ENCODE measurements at regions not wholly inside any gene's neighbourhood (a gene's known extent, or its start where the extent isn't known, plus 50 kb on each side); places are given as distances from the start of the nearest gene placed in this dataset.

DNA sequence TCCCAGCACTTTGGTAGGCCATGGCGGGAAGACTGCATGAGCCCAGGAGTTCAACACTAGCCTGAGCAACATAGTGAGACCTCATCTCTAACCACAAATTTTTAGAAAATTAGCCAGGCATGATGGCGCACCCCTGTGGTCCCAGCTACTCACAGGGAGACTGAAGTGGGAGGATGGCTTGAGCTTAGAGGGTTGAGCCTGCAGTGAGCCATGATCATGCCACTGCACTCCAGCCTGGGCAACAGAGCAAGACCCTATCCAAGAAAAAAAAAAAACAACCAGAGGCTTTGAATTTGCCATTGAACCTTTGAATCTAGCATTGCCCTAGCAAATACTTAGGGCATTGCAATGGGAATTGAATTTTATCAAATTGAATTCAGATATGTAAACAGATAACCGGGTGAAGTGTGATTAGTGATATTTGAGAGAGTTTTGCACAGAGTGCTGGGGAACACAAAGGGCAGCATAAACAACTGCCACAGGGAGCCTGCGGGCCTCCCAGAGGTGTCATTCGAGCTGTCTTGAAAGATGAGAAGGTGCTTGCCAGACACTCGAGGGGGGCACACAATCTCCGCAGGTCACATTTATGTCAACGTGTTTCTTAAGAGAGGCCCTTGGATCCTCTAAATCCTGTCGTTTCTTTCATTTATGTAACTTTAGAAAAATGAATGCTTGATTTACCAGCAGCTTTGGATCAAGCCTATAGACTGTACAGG is 200.3 kb downstream of the AASDH start:
- no peak for DNase-seq (ENCODE audit: low read depth in 1 of 2, low spot score in 1 of 2)
- no peak for TF ChIP-seq JUND (IDR thresholded peaks at IDR 0.05; ENCODE audit: low read depth)
- in situ Hi-C loops (cut with HindIII; ENCODE audit: low pct_unique_long_range_greater_than_20kb, low sequenced_read_pairs): no loop called here

DNA sequence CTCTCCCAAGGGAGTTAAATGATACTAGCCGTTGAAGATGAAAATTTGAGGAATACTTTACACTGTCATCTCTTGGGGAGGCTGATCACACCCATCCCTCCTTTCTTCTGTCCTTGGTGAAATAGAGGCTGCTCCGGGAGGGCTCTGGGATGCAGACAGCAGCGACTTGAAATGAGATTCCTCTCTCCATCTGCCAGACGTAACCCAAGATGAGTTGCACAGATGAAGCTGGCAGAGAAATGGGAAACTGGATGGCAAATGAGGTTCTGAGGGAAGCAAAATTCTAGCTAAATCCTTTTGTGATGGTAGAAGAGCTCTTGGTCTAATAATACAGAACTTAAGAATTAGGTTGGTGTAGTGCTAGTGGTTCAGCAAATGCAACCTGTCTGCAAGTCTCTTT is 201.4 kb downstream of the AASDH start:
- in situ Hi-C loops (cut with HindIII; ENCODE audit: low pct_unique_long_range_greater_than_20kb, low sequenced_read_pairs): no loop called here
- no peak for DNase-seq (ENCODE audit: low read depth in 1 of 2, low spot score in 1 of 2)
- no peak for TF ChIP-seq JUND (IDR thresholded peaks at IDR 0.05; ENCODE audit: low read depth)

DNA sequence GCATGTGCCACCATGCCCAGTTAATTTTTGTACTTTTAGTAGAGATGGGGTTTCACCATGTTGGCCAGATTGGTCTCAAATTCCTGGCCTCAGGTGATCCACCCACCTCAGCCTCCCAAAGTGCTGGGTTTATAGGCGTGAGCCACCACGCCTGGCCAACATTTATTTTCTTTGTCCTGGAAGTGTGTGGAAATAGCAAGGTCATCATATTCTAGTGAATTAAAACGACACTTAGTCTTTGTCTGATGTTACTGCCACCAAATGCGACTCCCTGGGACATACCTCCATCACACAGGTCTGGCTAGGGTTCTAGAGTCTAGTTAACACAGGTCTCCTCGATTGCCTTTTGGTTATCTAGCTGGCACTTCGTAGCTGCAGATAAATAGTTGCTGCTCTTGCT is 203.1 kb downstream of the AASDH start:
- in situ Hi-C loops (cut with HindIII; ENCODE audit: low pct_unique_long_range_greater_than_20kb, low sequenced_read_pairs): no loop called here
- no peak for TF ChIP-seq JUND (IDR thresholded peaks at IDR 0.05; ENCODE audit: low read depth)

GRCh38 chr4:56183344-56183959 is 203.8 kb downstream of the AASDH start:
- in situ Hi-C loops (cut with HindIII; ENCODE audit: low pct_unique_long_range_greater_than_20kb, low sequenced_read_pairs): no loop called here
- no peak for TF ChIP-seq JUND (IDR thresholded peaks at IDR 0.05; ENCODE audit: low read depth)
- DNase-seq (ENCODE audit: low read depth in 1 of 2, low spot score in 1 of 2): no peak

More for the DNA sequence above, 203.1 kb downstream of the AASDH start:
- no peak for DNase-seq (ENCODE audit: low read depth in 1 of 2, low spot score in 1 of 2)

DNA sequence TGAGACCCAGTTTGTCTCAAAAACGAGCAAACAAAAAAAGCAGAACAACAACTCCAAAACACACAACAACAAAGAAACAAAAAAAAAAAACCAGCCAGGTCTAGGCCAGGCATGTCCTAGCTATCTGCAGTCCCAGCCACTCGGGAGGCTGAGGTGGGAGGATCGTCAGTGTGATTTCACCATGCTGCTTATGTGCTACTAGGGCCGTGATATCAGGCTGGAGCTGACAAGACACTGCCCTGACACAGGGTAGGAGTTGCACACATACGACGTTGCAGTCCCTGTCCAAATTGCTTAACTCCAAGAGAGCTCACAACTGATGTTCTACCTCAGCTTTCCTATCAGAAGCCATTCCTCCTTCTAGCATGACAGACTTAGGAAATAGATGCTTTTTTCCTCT is 204.9 kb downstream of the AASDH start:
- in situ Hi-C loops (cut with HindIII; ENCODE audit: low pct_unique_long_range_greater_than_20kb, low sequenced_read_pairs): no loop called here
- no peak for TF ChIP-seq JUND (IDR thresholded peaks at IDR 0.05; ENCODE audit: low read depth)
- DNase-seq (ENCODE audit: low read depth in 1 of 2, low spot score in 1 of 2): no peak

DNA sequence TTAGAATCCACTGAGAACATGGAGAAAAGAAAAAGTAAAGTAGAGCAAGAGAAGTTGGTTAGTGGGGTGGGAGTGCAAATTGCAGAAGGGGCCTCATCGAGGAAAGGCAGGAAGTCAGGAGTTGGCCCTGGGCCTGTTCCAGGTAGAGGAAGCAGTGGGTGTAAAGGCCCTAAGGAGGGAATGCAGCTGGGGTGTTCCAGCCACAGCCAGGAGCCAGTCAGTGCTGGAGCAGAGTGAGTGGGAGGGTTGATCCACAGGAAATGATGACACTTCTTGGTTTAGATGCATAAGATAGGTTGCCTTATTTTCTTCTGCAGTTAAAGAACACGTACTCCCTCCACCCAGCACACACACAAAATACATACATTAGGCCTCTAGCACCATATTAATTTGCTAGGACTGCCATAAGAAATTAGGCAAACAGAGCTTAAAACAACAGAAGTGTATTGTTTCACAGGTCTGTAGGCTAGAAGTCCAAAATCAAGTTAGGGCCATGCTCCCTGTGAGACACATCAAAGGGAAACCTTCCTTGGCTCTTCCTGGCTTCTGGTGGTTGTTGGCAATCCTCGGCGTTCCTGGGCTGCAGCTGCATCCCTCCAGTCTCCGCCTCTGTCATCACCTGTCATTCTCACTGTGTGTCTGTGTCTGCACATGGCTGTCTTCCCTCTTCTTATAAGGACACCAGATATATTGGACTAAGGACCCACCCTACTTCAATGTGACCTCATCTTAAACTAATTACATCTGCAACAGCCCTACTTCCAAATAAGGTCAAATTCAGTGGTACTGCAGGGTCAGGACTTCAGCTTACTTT is 205.9 kb downstream of the AASDH start:
- no peak for TF ChIP-seq JUND (IDR thresholded peaks at IDR 0.05; ENCODE audit: low read depth)
- DNase-seq (ENCODE audit: low read depth in 1 of 2, low spot score in 1 of 2): no peak
- in situ Hi-C loops (cut with HindIII; ENCODE audit: low pct_unique_long_range_greater_than_20kb, low sequenced_read_pairs): no loop called here

- in situ Hi-C loops (cut with HindIII; ENCODE audit: low pct_unique_long_range_greater_than_20kb, low sequenced_read_pairs): no loop called here
- no peak for DNase-seq (ENCODE audit: low read depth in 1 of 2, low spot score in 1 of 2)
- no peak for TF ChIP-seq JUND (IDR thresholded peaks at IDR 0.05; ENCODE audit: low read depth)
Observed at GRCh38 chr4:56169061-56169460, 218.2 kb downstream of the AASDH start.

DNA sequence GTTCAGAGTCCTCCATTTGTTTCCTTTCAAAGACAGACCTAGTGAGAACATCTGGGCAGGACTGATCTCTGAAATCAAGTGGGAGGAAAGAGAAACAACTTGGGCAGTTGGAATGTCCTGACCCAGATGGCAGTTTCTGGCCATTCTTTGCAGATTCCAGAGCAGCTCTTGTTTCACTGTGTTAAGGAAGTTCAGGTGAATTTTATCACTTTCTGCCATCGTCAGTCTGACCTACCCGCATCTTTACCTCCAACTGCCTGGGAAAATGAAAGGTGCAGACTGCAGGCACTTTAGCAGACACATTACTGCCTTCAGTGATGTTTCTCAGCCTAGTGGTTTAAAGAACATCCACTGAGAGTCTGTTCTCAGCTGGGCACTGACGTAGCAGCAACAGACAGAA is 216.2 kb downstream of the CEP135 start:
- DNase-seq (ENCODE audit: low read depth in 1 of 2, low spot score in 1 of 2): peak in 1 of 2 experiments; percentile 13
- in situ Hi-C loops (cut with HindIII; ENCODE audit: low pct_unique_long_range_greater_than_20kb, low sequenced_read_pairs): no loop called here
- TF ChIP-seq JUND (IDR thresholded peaks at IDR 0.05; ENCODE audit: low read depth): no peak

DNA sequence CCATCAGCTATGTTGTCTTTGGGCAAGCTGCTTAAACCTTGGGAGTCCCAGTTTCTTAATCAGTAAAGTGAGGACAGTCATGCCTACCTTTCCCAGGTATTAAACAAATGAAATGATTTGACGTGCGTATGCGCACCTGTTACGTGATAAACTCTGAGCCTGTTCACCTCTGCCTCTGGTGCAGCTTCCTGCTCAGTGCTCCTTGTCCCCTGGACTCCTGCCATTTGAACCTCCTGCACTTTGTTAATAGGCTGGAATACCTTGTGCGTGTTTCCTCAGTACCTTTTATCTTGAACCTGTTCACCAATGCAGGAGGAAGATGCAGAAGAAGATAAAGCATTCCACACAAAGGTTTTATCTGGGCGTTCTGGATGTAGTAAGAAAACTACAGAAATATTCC is 211.9 kb downstream of the CEP135 start:
- in situ Hi-C loops (cut with HindIII; ENCODE audit: low pct_unique_long_range_greater_than_20kb, low sequenced_read_pairs): no loop called here
- DNase-seq (ENCODE audit: low read depth in 1 of 2, low spot score in 1 of 2): no peak
- no peak for TF ChIP-seq JUND (IDR thresholded peaks at IDR 0.05; ENCODE audit: low read depth)

GRCh38 chr4:56158483-56158882 is 209.7 kb downstream of the CEP135 start:
- in situ Hi-C loops (cut with HindIII; ENCODE audit: low pct_unique_long_range_greater_than_20kb, low sequenced_read_pairs): no loop called here
- DNase-seq (ENCODE audit: low read depth in 1 of 2, low spot score in 1 of 2): no peak

DNA sequence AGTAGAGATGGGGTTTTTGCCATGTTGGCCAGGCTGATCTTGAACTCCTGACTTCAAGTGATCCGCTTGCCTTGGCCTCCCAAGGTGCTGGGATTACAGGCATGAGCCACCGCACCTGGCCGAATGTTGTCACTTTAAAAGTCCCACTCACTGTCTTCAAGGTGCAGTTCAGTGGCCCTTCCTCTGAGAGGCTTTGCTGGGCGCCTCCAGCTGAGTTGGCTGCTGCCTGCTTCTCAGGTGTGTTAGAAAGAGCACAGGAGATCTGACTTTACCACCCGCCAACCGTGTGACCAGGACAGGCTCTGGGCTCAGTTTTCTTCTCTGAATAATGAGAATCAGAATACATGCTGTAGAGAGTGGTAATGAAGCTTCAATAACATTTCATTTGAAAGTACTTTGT is 207.4 kb downstream of the CEP135 start:
- TF ChIP-seq JUND (IDR thresholded peaks at IDR 0.05; ENCODE audit: low read depth): no peak
- in situ Hi-C loops (cut with HindIII; ENCODE audit: low pct_unique_long_range_greater_than_20kb, low sequenced_read_pairs): no loop called here
- DNase-seq (ENCODE audit: low read depth in 1 of 2, low spot score in 1 of 2): no peak

More at GRCh38 chr4:56158483-56158882, 209.7 kb downstream of the CEP135 start:
- TF ChIP-seq JUND (IDR thresholded peaks at IDR 0.05; ENCODE audit: low read depth): no peak

DNA sequence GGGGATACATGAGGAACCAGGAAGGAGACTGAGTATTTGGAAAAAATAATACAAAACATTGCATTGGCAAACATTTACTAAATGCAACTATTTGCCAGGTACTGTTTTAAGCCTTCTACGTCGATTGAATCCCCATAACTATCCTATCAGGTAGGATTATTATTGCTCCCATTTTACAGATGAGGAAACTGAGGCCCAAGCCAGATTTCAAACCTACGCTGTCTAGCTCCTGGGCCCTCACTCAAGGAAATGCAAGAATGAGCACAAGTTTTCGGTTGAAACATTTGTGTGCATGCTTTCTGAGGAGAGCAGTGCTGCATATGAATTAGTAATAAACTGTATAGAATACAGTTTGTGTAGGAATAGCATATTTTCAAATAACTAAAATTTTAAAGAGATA is 206.7 kb downstream of the CEP135 start:
- no peak for DNase-seq (ENCODE audit: low read depth in 1 of 2, low spot score in 1 of 2)
- in situ Hi-C loops (cut with HindIII; ENCODE audit: low pct_unique_long_range_greater_than_20kb, low sequenced_read_pairs): no loop called here
- TF ChIP-seq JUND (IDR thresholded peaks at IDR 0.05; ENCODE audit: low read depth): no peak

- no peak for DNase-seq (ENCODE audit: low read depth in 1 of 2, low spot score in 1 of 2)
- TF ChIP-seq JUND (IDR thresholded peaks at IDR 0.05; ENCODE audit: low read depth): no peak
- in situ Hi-C loops (cut with HindIII; ENCODE audit: low pct_unique_long_range_greater_than_20kb, low sequenced_read_pairs): no loop called here
Observed at GRCh38 chr4:56149591-56149990, 200.8 kb downstream of the CEP135 start.

Measured in T47D (cell line).